ENCODE measurements at regions not wholly inside any gene's neighbourhood (a gene's known extent, or its start where the extent isn't known, plus 50 kb on each side); places are given as distances from the start of the nearest gene placed in this dataset.

DNA sequence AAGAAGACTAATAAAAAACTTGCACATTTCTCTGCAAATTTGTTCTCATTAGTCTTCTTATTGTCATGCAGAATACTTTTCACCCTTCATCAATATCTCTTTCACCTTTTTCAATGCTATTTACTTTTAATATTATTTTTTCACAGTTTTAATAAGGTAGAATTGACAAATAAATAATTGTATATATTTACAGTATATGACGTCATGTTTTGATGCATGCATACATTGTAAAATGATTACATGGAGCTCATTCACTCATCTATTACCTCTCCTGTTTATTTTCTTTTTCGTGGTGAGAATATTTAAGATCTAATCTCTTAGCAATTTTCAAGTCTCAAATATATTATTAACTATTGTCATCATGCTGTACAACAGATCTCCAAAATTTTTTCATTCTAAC, 658.2 kb upstream of the MKI67 start:
- TF ChIP-seq, protein P1, sequence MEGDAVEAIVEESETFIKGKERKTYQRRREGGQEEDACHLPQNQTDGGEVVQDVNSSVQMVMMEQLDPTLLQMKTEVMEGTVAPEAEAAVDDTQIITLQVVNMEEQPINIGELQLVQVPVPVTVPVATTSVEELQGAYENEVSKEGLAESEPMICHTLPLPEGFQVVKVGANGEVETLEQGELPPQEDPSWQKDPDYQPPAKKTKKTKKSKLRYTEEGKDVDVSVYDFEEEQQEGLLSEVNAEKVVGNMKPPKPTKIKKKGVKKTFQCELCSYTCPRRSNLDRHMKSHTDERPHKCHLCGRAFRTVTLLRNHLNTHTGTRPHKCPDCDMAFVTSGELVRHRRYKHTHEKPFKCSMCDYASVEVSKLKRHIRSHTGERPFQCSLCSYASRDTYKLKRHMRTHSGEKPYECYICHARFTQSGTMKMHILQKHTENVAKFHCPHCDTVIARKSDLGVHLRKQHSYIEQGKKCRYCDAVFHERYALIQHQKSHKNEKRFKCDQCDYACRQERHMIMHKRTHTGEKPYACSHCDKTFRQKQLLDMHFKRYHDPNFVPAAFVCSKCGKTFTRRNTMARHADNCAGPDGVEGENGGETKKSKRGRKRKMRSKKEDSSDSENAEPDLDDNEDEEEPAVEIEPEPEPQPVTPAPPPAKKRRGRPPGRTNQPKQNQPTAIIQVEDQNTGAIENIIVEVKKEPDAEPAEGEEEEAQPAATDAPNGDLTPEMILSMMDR (IDR thresholded peaks at IDR 0.05; ENCODE audit: poor library complexity, severe bottlenecking) = no peak
- TF ChIP-seq RAD21 (conservative IDR thresholded peaks at IDR 0.05) (no peak), EZH2 (IDR thresholded peaks at IDR 0.05; ENCODE audit: borderline replicate concordance, insufficient read depth, low read length, poor library complexity, severe bottlenecking) (no peak)
